ENCODE measurements at regions not wholly inside any gene's neighbourhood (a gene's known extent, or its start where the extent isn't known, plus 50 kb on each side); places are given as distances from the start of the nearest gene placed in this dataset.

GRCh38 chr7:56609852-56610355 lies 493.7 kb upstream of the NUPR2 start:
- TF ChIP-seq CTCF (IDR thresholded peaks at IDR 0.05; ENCODE audit: low read length) (no peak), EZH2 (optimal IDR thresholded peaks at IDR 0.05; ENCODE audit: low read depth, low read length) (no peak), EZH2phosphoT487 (IDR thresholded peaks at IDR 0.05; ENCODE audit: low read length) (no peak)

Data from MM.1S (cell line).